Peyer's patch (tissue), 4 donors: ENCODE measurements at regions not wholly inside any gene's neighbourhood (a gene's known extent, or its start where the extent isn't known, plus 50 kb on each side); places are given as distances from the start of the nearest gene placed in this dataset.

Source experiments
- CTCF ChIP-seq, 6 experiments: fragments of 450-650 bp in 4 of 6; fragments of 200-600 bp in 2 of 6; sonication (generic) in 1 of 6; IDR thresholded peaks; one replicate each; pipeline ENCODE4 v1.5.1; 2017 to 2019; ENCODE audit warnings: antibody characterized with exemption in 6 of 6, mild to moderate bottlenecking in 3 of 6, moderate library complexity in 1 of 6
- POLR2A ChIP-seq, 2 donors: fragments of 450-650 bp; IDR thresholded peaks; one replicate each; pipeline ENCODE4 v1.5.1; 2017; ENCODE audit warnings: antibody characterized with exemption in 2 of 2, mild to moderate bottlenecking in 2 of 2, moderate library complexity in 2 of 2

DNA sequence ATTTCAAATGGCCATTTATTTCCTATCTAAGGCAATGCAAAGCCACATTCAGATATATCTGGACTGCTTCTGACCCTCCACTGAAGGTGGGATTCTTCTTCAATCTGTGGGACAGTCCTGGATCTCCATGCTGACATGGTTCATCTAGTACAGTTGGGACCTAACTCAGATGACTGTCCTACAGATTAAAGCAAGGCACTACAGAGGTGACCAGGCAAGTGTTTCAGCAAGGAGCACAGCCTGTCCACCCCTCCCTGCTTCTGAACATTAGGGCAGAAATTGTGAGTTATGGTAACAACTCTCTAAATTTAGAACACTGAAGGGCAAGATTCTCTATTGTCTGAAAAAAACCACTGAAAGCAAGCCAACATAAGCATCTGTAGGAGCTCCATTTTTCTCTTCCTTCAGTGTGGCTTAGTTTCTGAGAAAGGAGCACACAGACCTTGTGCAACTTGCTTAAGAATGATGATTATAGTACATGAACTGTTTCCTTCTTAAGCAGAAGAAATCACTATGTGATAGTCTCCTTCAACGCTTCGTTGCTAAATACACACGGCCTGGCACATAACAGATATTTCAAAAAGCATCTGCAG lies 62.9 kb upstream of the BARX1 start:
- TF ChIP-seq CTCF (IDR thresholded peaks at IDR 0.05) (no peak), POLR2A (IDR thresholded peaks at IDR 0.05) (no peak)
